WTC11 (cell line): ENCODE measurements at regions not wholly inside any gene's neighbourhood (a gene's known extent, or its start where the extent isn't known, plus 50 kb on each side); places are given as distances from the start of the nearest gene placed in this dataset.

Experiments
- ATAC-seq: fragments of 200-7000 bp; cut with Tn5 transposase; 2 replicates; pipeline ENCODE4 v1.10.0; 2021; ENCODE audit warnings: mild to moderate bottlenecking, moderate library complexity
- CTCF ChIA-PET: fragments of 300-600 bp; sonication (Branson Sonifier 250); formaldehyde crosslinking; loops from one replicate; lab custom pipeline; 2021; ENCODE audit warnings: antibody characterized with exemption; lab: Charles Lee
- POLR2A ChIA-PET: fragments of 350-600 bp; sonication (Branson Sonifier 250); formaldehyde crosslinking; loops from one replicate; lab custom pipeline; 2021; ENCODE audit warnings: antibody characterized with exemption; lab: Charles Lee
- DNase-seq: peaks from one replicate; pipeline ENCODE4 v3.0.0; 2021; ENCODE audit warnings: low spot score
- H3K27ac Mint-ChIP-seq: 2 replicates; pipeline ENCODE4 v1.8.0; 2021; ENCODE audit warnings: mixed read lengths
- H3K27me3 Mint-ChIP-seq: 2 replicates; pipeline ENCODE4 v1.8.0; 2021; ENCODE audit warnings: low read depth, mild to moderate bottlenecking, moderate library complexity, mixed read lengths
- H3K36me3 Mint-ChIP-seq: 2 replicates; pipeline ENCODE4 v1.8.0; 2021; ENCODE audit warnings: mixed read lengths
- H3K4me1 Mint-ChIP-seq: 2 replicates; pipeline ENCODE4 v1.8.0; 2022; ENCODE audit warnings: mixed read lengths
- H3K4me3 Mint-ChIP-seq: 2 replicates; pipeline ENCODE4 v1.8.0; 2021; ENCODE audit warnings: mild to moderate bottlenecking, moderate library complexity, mixed read lengths
- H3K9me3 Mint-ChIP-seq: 2 replicates; pipeline ENCODE4 v1.8.0; 2021; ENCODE audit warnings: mixed read lengths
- ATF3 ChIP-seq: sonication (generic); formaldehyde crosslinking; conservative IDR thresholded peaks from 2 replicates; pipeline ENCODE4 v1.8.1; 2022; ENCODE audit warnings: mild to moderate bottlenecking, missing genetic modification reagents
- CBFB ChIP-seq: sonication (generic); formaldehyde crosslinking; IDR thresholded peaks from 2 replicates; pipeline ENCODE4 v1.8.1; 2022; ENCODE audit warnings: mild to moderate bottlenecking, low read depth, missing genetic modification reagents
- CREM ChIP-seq: sonication (generic); formaldehyde crosslinking; IDR thresholded peaks from 2 replicates; pipeline ENCODE4 v1.8.1; 2022; ENCODE audit warnings: mild to moderate bottlenecking, missing genetic modification reagents, moderate library complexity
- CTCF ChIP-seq: fragments of 200-600 bp; IDR thresholded peaks from 2 replicates; pipeline ENCODE4 v1.8.0; 2022; ENCODE audit warnings: antibody characterized with exemption
- ESRRA ChIP-seq: sonication (generic); formaldehyde crosslinking; IDR thresholded peaks from 2 replicates; pipeline ENCODE4 v1.8.1; 2022; ENCODE audit warnings: mild to moderate bottlenecking, missing genetic modification reagents, borderline replicate concordance
- FOXK1 ChIP-seq: sonication (generic); formaldehyde crosslinking; IDR thresholded peaks from 2 replicates; pipeline ENCODE4 v1.8.0; 2022; ENCODE audit warnings: mild to moderate bottlenecking, moderate library complexity, missing genetic modification reagents
- GTF2I ChIP-seq: fragments of 250-450 bp; sonication (Bioruptor Pico); conservative IDR thresholded peaks from 2 replicates; pipeline ENCODE4 v1.4.0; 2021; ENCODE audit warnings: mild to moderate bottlenecking
- HMGA2 ChIP-seq: fragments of 250-450 bp; sonication (Bioruptor Pico); IDR thresholded peaks from 2 replicates; pipeline ENCODE4 v1.4.0; 2021; ENCODE audit warnings: mild to moderate bottlenecking, moderate library complexity
- JAZF1 ChIP-seq: fragments of 250-450 bp; sonication (Bioruptor Pico); IDR thresholded peaks from 2 replicates; pipeline ENCODE4 v1.9.0; 2021; ENCODE audit warnings: moderate library complexity, mild to moderate bottlenecking, inconsistent platforms
- MAX ChIP-seq: sonication (generic); formaldehyde crosslinking; IDR thresholded peaks from 2 replicates; pipeline ENCODE4 v1.8.0; 2022; ENCODE audit warnings: mild to moderate bottlenecking, missing genetic modification reagents
- NFATC4 ChIP-seq: fragments of 250-450 bp; sonication (Bioruptor Pico); IDR thresholded peaks from 2 replicates; pipeline ENCODE4 v1.9.0; 2021; ENCODE audit warnings: mild to moderate bottlenecking
- NR3C1 ChIP-seq: sonication (generic); formaldehyde crosslinking; conservative IDR thresholded peaks from 2 replicates; pipeline ENCODE4 v1.8.1; 2023; ENCODE audit warnings: low read depth, mild to moderate bottlenecking, missing genetic modification reagents
- PREB ChIP-seq: sonication (generic); formaldehyde crosslinking; IDR thresholded peaks from 2 replicates; pipeline ENCODE4 v1.8.1; 2022; ENCODE audit warnings: mild to moderate bottlenecking, missing genetic modification reagents, moderate library complexity, borderline replicate concordance
- PRRX2 ChIP-seq: fragments of 250-450 bp; sonication (Bioruptor Pico); IDR thresholded peaks from 2 replicates; pipeline ENCODE4 v1.8.0; 2021; ENCODE audit warnings: mild to moderate bottlenecking
- SMAD4 ChIP-seq: sonication (generic); formaldehyde crosslinking; IDR thresholded peaks from 2 replicates; pipeline ENCODE4 v1.8.0; 2022; ENCODE audit warnings: mild to moderate bottlenecking, missing genetic modification reagents
- TCF7 ChIP-seq: sonication (generic); formaldehyde crosslinking; IDR thresholded peaks from 2 replicates; pipeline ENCODE4 v1.8.0; 2022; ENCODE audit warnings: mild to moderate bottlenecking, low read depth, missing genetic modification reagents, moderate library complexity
- USF1 ChIP-seq: sonication (generic); formaldehyde crosslinking; IDR thresholded peaks from 2 replicates; pipeline ENCODE4 v1.8.0; 2022; ENCODE audit warnings: mild to moderate bottlenecking, missing genetic modification reagents
- ZNF121 ChIP-seq: sonication (generic); formaldehyde crosslinking; IDR thresholded peaks from 2 replicates; pipeline ENCODE4 v1.8.0; 2023; ENCODE audit warnings: missing genetic modification reagents
- ZNF219 ChIP-seq: sonication (generic); formaldehyde crosslinking; IDR thresholded peaks from 2 replicates; pipeline ENCODE4 v1.8.0; 2023; ENCODE audit warnings: missing genetic modification reagents, mild to moderate bottlenecking, borderline replicate concordance
- ZNF263 ChIP-seq: sonication (generic); formaldehyde crosslinking; IDR thresholded peaks from 2 replicates; pipeline ENCODE4 v1.8.1; 2022; ENCODE audit warnings: low read depth, mild to moderate bottlenecking, moderate library complexity, missing genetic modification reagents
- ZNF317 ChIP-seq: sonication (generic); formaldehyde crosslinking; IDR thresholded peaks from 2 replicates; pipeline ENCODE4 v1.8.1; 2023; ENCODE audit warnings: low read depth, mild to moderate bottlenecking, moderate library complexity, missing genetic modification reagents, borderline replicate concordance

GRCh38 chr2:238603596-238603995, 176.9 kb downstream of the ASB1 start:
- H3K27me3 Mint-ChIP-seq, result peaks cover 6% of the 10 kb centered on the region; the same call in 1 of the 2 replicates
- 0 out of 2 replicates have a peak, but pooled peaks cover 3% of the 10 kb centered on the region for H3K36me3 Mint-ChIP-seq
- peaks cover 42% of the 10 kb centered on the region for H3K9me3 Mint-ChIP-seq
- no peak overlapping the region for H3K27ac Mint-ChIP-seq
- ATAC-seq, result no peak
- H3K4me3 Mint-ChIP-seq, result no peak overlapping the region
- no peaks in the 10 kb centered on the region for H3K4me1 Mint-ChIP-seq
- DNase-seq, result no peak
- POLR2A ChIA-PET, result no interaction called here
- no peak for TF ChIP-seq ATF3 (CRISPR knock-in tag)
- no peak for TF ChIP-seq CREM (CRISPR knock-in tag)
- no peak for TF ChIP-seq ZNF317 (CRISPR knock-in tag)
- TF ChIP-seq NR3C1 (CRISPR knock-in tag), result no peak
- TF ChIP-seq ZNF219, result no peak
- TF ChIP-seq ESRRA (CRISPR knock-in tag), result no peak
- no peak for TF ChIP-seq PREB (CRISPR knock-in tag)
- TF ChIP-seq MAX, result no peak
- TF ChIP-seq CBFB (CRISPR knock-in tag), result no peak
- no peak for TF ChIP-seq JAZF1 (CRISPR knock-in tag)
- TF ChIP-seq ZNF121 (CRISPR knock-in tag), result no peak
- CTCF ChIA-PET, result no interaction called here

GRCh38 chr2:238606311-238606710, 179.6 kb downstream of the ASB1 start:
- ATAC-seq (no peak), DNase-seq (no peak)
- TF ChIP-seq TCF7 (CRISPR knock-in tag), result no peak
- TF ChIP-seq ZNF263 (CRISPR knock-in tag), result no peak
- TF ChIP-seq HMGA2 (CRISPR knock-in tag), result no peak
- TF ChIP-seq ZNF121 (CRISPR knock-in tag), result no peak
- no peak for TF ChIP-seq NFATC4
- no peak for TF ChIP-seq FOXK1 (CRISPR knock-in tag)
- no peak for TF ChIP-seq USF1 (CRISPR knock-in tag)
- no peak for TF ChIP-seq SMAD4 (CRISPR knock-in tag)
- no peak for TF ChIP-seq ATF3 (CRISPR knock-in tag)
- no peak for TF ChIP-seq CTCF
- no peak for TF ChIP-seq PRRX2
- TF ChIP-seq GTF2I (CRISPR knock-in tag), result no peak
- ChIA-PET POLR2A (no interaction called here), CTCF (no interaction called here)
- Mint-ChIP-seq H3K36me3 (peaks cover 4% of the 10 kb centered on the region; the same call in 1 of the 2 replicates), H3K4me3 (no peak overlapping the region), H3K4me1 (no peaks in the 10 kb centered on the region), H3K27me3 (peaks cover 6% of the 10 kb centered on the region; the same call in 1 of the 2 replicates), H3K27ac (no peak overlapping the region), H3K9me3 (peaks cover 64% of the 10 kb centered on the region)
